Prostate gland (tissue), 2 donors: ENCODE measurements at regions not wholly inside any gene's neighbourhood (a gene's known extent, or its start where the extent isn't known, plus 50 kb on each side); places are given as distances from the start of the nearest gene placed in this dataset.

Experiments
- DNase-seq: peaks from one replicate; pipeline ENCODE4 v3.0.0-alpha.2; 2019; ENCODE audit warnings: low spot score
- H3K27ac ChIP-seq, 2 donors: fragments of 200-600 bp; sonication (generic); 2 replicates each; pipeline ENCODE4 v1.5.1; 2017 to 2019
- H3K27me3 ChIP-seq: fragments of 200-600 bp; sonication (generic); replicated peaks from 2 replicates; pipeline ENCODE4 v1.5.1; 2019; ENCODE audit not compliant: insufficient read depth
- H3K36me3 ChIP-seq, 2 donors: fragments of 200-600 bp; sonication (generic); 1 replicate in 1 of 2; 2 replicates in 1 of 2; pipeline versions ENCODE4 v1.5.1 to v1.8.1; 2017 to 2019
- H3K4me1 ChIP-seq: fragments of 200-600 bp; sonication (generic); replicated peaks from 2 replicates; pipeline ENCODE4 v1.5.1; 2019
- H3K4me3 ChIP-seq, 2 donors: fragments of 200-600 bp; sonication (generic); 2 replicates each; pipeline ENCODE4 v1.5.1; 2017 to 2019
- H3K9me3 ChIP-seq: fragments of 200-600 bp; sonication (generic); 2 replicates; pipeline ENCODE4 v1.5.1; 2017
- CTCF ChIP-seq, 4 experiments: fragments of 200-600 bp in 2 of 4; fragments of 450-650 bp in 2 of 4; sonication (generic) in 2 of 4; IDR thresholded peaks; 1 replicate in 3 of 4; 2 replicates in 1 of 4; pipeline ENCODE4 v1.5.1; 2016 to 2019; ENCODE audit warnings: antibody characterized with exemption in 4 of 4, mild to moderate bottlenecking in 2 of 4, moderate library complexity in 2 of 4
- POLR2A ChIP-seq: fragments of 450-650 bp; IDR thresholded peaks from one replicate; pipeline ENCODE4 v1.6.1; 2016; ENCODE audit warnings: antibody characterized with exemption, mild to moderate bottlenecking
- POLR2AphosphoS5 ChIP-seq: sonication (generic); formaldehyde crosslinking; IDR thresholded peaks from one replicate; pipeline ENCODE4 v1.6.1; 2017; ENCODE audit warnings: antibody characterized with exemption
- WGBS: methylation state at CpG from one replicate; pipeline ENCODE4 v1.1.5; 2018; 5-methylcytosine and 5-hydroxymethylcytosine counted together
- intact Hi-C: fragments of 100-400 bp; cut with DNase I; formaldehyde crosslinking; loops from one replicate; pipeline ENCODE4 v1.14.2; 2022

- WGBS: 87% methylated on average over 1 of the region's 1 CpG
- no peak overlapping the region for H3K4me3 ChIP-seq
- H3K9me3 ChIP-seq: no peaks in the 10 kb centered on the region
- intact Hi-C loops: no loop called here
- TF ChIP-seq CTCF (IDR thresholded peaks at IDR 0.05) (no peak), POLR2AphosphoS5 (no peak), POLR2A (no peak)
- no peaks in the 10 kb centered on the region for H3K4me1 ChIP-seq
- no peaks in the 10 kb centered on the region for H3K36me3 ChIP-seq
- no peaks in the 10 kb centered on the region for H3K27me3 ChIP-seq
- H3K27ac ChIP-seq: no peak overlapping the region
- DNase-seq: no peak
Measured at GRCh38 chr5:125002727-125003598, 256.5 kb upstream of the ZNF608 start.

- no peak for DNase-seq
- H3K36me3 ChIP-seq: no peaks in the 10 kb centered on the region
- no peaks in the 10 kb centered on the region for H3K9me3 ChIP-seq
- intact Hi-C loops: no loop called here
- 54% methylated on average over 5 of the region's 5 CpGs for WGBS
- H3K27ac ChIP-seq: no peak overlapping the region
- H3K27me3 ChIP-seq: no peaks in the 10 kb centered on the region
- H3K4me3 ChIP-seq: no peak overlapping the region
- TF ChIP-seq POLR2A: no peak
- no peak for TF ChIP-seq POLR2AphosphoS5
- no peak for TF ChIP-seq CTCF (IDR thresholded peaks at IDR 0.05)
- H3K4me1 ChIP-seq: no peaks in the 10 kb centered on the region
Measured at GRCh38 chr5:125004009-125004408, 257.6 kb upstream of the ZNF608 start.

- WGBS: 29% methylated on average over 4 of the region's 4 CpGs
- Histone ChIP-seq H3K4me3 (no peak overlapping the region), H3K4me1 (no peaks in the 10 kb centered on the region), H3K27me3 (no peaks in the 10 kb centered on the region), H3K9me3 (no peaks in the 10 kb centered on the region), H3K27ac (no peak overlapping the region), H3K36me3 (no peaks in the 10 kb centered on the region)
- intact Hi-C loops: no loop called here
- no peak for TF ChIP-seq CTCF (IDR thresholded peaks at IDR 0.05)
- no peak for TF ChIP-seq POLR2A
- no peak for TF ChIP-seq POLR2AphosphoS5
- no peak for DNase-seq
Measured at GRCh38 chr5:125005266-125005665, 258.8 kb upstream of the ZNF608 start.

- DNase-seq: no peak
- Histone ChIP-seq H3K36me3 (no peaks in the 10 kb centered on the region), H3K27ac (no peak overlapping the region), H3K4me3 (no peak overlapping the region), H3K4me1 (no peaks in the 10 kb centered on the region), H3K9me3 (no peaks in the 10 kb centered on the region), H3K27me3 (no peaks in the 10 kb centered on the region)
- intact Hi-C loops: no loop called here
- 66% methylated on average over 5 of the region's 5 CpGs for WGBS
- TF ChIP-seq CTCF (IDR thresholded peaks at IDR 0.05) (no peak), POLR2A (no peak), POLR2AphosphoS5 (no peak)
Measured at GRCh38 chr5:125006011-125006685, 259.7 kb upstream of the ZNF608 start.
